Pancreas (tissue), 10 donors: ENCODE measurements at regions not wholly inside any gene's neighbourhood (a gene's known extent, or its start where the extent isn't known, plus 50 kb on each side); places are given as distances from the start of the nearest gene placed in this dataset.

Source experiments
- ATAC-seq, 4 donors: fragments of 200-7000 bp; cut with Tn5 transposase; one replicate each; pipeline versions ENCODE4 v1.8.0 to v1.9.1; 2020; ENCODE audit warnings: mild to moderate bottlenecking in 4 of 4, moderate library complexity in 4 of 4
- DNase-seq, 6 donors: peaks; one replicate each; pipeline ENCODE4 v3.0.0-alpha.2; 2020
- FAIRE-seq: peaks from 2 replicates; lab custom pipeline; 2012; peaks lifted over from hg19 to GRCh38; lab: Jason Lieb, UNC
- H3K27ac ChIP-seq, 4 donors: fragments of 200-600 bp; sonication (generic); 1 replicate in 3 of 4; 2 replicates in 1 of 4; pipeline versions ENCODE4 v1.5.0 to v1.8.0; 2020
- H3K27me3 ChIP-seq, 4 donors: fragments of 200-600 bp; one replicate each; pipeline ENCODE4 v1.8.0; 2021
- H3K36me3 ChIP-seq, 3 donors: fragments of 200-600 bp; sonication (generic) in 1 of 3; one replicate each; pipeline versions ENCODE4 v1.5.0 to v1.8.0; 2020 to 2021
- H3K4me1 ChIP-seq, 3 donors: fragments of 200-600 bp; one replicate each; pipeline ENCODE4 v1.8.0; 2021
- H3K4me3 ChIP-seq, 4 donors: fragments of 200-600 bp; sonication (generic) in 2 of 4; one replicate each; pipeline versions ENCODE4 v1.5.0 to v1.8.0; 2020 to 2021
- H3K9me3 ChIP-seq, 4 donors: fragments of 200-600 bp; one replicate each; pipeline ENCODE4 v1.8.0; 2021
- WGBS, 2 donors: extraction: QIAGEN DNeasy Blood & Tissue Kit; methylation state at CpG; one replicate each; pipeline ENCODE4 v1.1.7; 2013; 5-methylcytosine and 5-hydroxymethylcytosine counted together
- intact Hi-C, 3 donors: fragments of 100-400 bp; cut with DNase I; formaldehyde crosslinking; loops; one replicate each; pipeline versions ENCODE4 v1.11.1 to v1.14.2; 2022
- TF ChIP-seq, protein P1 (sequence below), 4 donors: fragments of 200-600 bp; sonication (generic) in 3 of 4; IDR thresholded peaks; one replicate each; pipeline versions ENCODE4 v1.5.0 to v1.8.0; 2021; ENCODE audit warnings: antibody characterized with exemption in 4 of 4
- donor health status: healthy with polysubstance abuse.
- donor health status: DM: no; HTN: no; CAD: no; lungs with moderate emphysema.
- donor health status: DM: no; HTN: no; CAD: no.
- donor health status: control.
- donor health status: control.
- donor health status: Bipolar disorder and iron deficiency.
- donor health status: DM: yes; HTN: yes; CAD: no.
- donor health status: DM: no; HTN: no; CAD: no.
- donor health status: DM: no; HTN: no; CAD: no.
- donor health status: DM: yes; HTN: yes; CAD: no.

GRCh38 chr12:87310126-87310525 lies 719.1 kb downstream of the C12orf50 start:
- FAIRE-seq (no peak), DNase-seq (no peak), ATAC-seq (no peak)
- WGBS, 2 donors, result 88 to 93% methylated on average over 1 of the region's 1 CpG
- TF ChIP-seq, protein P1, sequence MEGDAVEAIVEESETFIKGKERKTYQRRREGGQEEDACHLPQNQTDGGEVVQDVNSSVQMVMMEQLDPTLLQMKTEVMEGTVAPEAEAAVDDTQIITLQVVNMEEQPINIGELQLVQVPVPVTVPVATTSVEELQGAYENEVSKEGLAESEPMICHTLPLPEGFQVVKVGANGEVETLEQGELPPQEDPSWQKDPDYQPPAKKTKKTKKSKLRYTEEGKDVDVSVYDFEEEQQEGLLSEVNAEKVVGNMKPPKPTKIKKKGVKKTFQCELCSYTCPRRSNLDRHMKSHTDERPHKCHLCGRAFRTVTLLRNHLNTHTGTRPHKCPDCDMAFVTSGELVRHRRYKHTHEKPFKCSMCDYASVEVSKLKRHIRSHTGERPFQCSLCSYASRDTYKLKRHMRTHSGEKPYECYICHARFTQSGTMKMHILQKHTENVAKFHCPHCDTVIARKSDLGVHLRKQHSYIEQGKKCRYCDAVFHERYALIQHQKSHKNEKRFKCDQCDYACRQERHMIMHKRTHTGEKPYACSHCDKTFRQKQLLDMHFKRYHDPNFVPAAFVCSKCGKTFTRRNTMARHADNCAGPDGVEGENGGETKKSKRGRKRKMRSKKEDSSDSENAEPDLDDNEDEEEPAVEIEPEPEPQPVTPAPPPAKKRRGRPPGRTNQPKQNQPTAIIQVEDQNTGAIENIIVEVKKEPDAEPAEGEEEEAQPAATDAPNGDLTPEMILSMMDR (IDR thresholded peaks at IDR 0.05), result no peak
- no peaks in the 10 kb centered on the region for H3K9me3 ChIP-seq
- no peaks in the 10 kb centered on the region for H3K36me3 ChIP-seq
- no peaks in the 10 kb centered on the region for H3K4me1 ChIP-seq
- H3K27ac ChIP-seq, result no peak overlapping the region
- no peak overlapping the region for H3K4me3 ChIP-seq
- intact Hi-C loops, result no loop called here
- H3K27me3 ChIP-seq, result no peaks in the 10 kb centered on the region

DNA sequence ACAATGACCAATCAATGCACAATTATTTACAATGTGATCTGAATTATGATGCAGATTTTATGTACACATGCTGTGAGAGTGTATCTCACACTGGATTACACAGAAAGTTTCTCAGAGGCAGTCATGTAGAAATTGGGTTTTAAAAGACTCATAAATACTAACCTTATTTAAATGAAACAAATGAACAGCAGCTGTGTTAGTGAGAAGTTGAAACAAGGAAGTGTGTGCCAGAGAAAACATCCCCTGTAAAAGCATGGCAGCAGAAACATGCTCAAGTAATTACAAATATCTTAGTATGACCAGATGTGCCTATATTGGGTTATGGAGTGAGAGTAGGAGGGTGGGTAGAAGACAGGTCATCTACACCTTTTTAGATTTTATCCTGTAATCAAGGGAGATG lies 723.7 kb downstream of the C12orf50 start:
- no peak for DNase-seq
- no peak overlapping the region for H3K4me3 ChIP-seq
- intact Hi-C loops, result no loop called here

DNA sequence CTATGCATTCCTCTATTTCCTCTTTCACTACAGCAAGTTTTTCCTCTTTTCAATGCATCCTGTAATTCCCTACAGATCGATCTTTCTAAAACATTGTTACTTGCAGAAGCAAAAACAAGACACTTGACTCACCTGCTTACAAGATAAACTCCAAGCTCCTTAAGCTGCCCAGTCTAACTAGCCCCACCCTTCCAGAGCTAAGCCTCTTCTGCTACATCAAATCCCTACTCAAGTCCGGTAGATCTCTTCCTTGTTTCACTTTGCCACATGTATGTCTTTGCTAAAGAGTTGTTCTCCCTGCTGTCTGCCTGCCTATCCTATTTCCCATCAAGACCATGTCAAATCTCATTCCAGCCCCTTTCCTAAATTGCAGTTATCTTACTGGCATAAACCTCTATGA lies 724.8 kb downstream of the C12orf50 start:
- Histone ChIP-seq H3K4me1 (no peaks in the 10 kb centered on the region), H3K27ac (no peak overlapping the region), H3K36me3 (no peaks in the 10 kb centered on the region), H3K4me3 (no peak overlapping the region), H3K27me3 (no peaks in the 10 kb centered on the region), H3K9me3 (no peaks in the 10 kb centered on the region)
- ATAC-seq (no peak), DNase-seq (no peak), FAIRE-seq (no peak)
- TF ChIP-seq, protein P1 (IDR thresholded peaks at IDR 0.05), result no peak
- intact Hi-C loops, result no loop called here
- 74 to 88% methylated on average over 2 of the region's 2 CpGs for WGBS, 2 donors

More for the DNA sequence above, 723.7 kb downstream of the C12orf50 start:
- ATAC-seq (no peak), FAIRE-seq (no peak)
- no peaks in the 10 kb centered on the region for H3K4me1 ChIP-seq
- no peaks in the 10 kb centered on the region for H3K9me3 ChIP-seq
- no peak overlapping the region for H3K27ac ChIP-seq
- TF ChIP-seq, protein P1 (IDR thresholded peaks at IDR 0.05), result no peak
- no peaks in the 10 kb centered on the region for H3K36me3 ChIP-seq
- H3K27me3 ChIP-seq, result no peaks in the 10 kb centered on the region

GRCh38 chr12:87303396-87304012 lies 725.7 kb downstream of the C12orf50 start:
- DNase-seq, result no peak
- Histone ChIP-seq H3K4me3 (no peak overlapping the region), H3K4me1 (no peaks in the 10 kb centered on the region), H3K27me3 (no peaks in the 10 kb centered on the region), H3K27ac (no peak overlapping the region), H3K9me3 (no peaks in the 10 kb centered on the region), H3K36me3 (no peaks in the 10 kb centered on the region)
- 82 to 83% methylated on average over 1 of the region's 1 CpG for WGBS, 2 donors
- intact Hi-C loops, result no loop called here
- ATAC-seq, result no peak
- TF ChIP-seq, protein P1 (IDR thresholded peaks at IDR 0.05), result no peak
- FAIRE-seq, result no peak

- no peaks in the 10 kb centered on the region for H3K9me3 ChIP-seq
- intact Hi-C loops, result no loop called here
- no peak overlapping the region for H3K27ac ChIP-seq
- WGBS, 2 donors, result 86% methylated on average over 5 of the region's 5 CpGs
- no peak for FAIRE-seq
- H3K36me3 ChIP-seq, result no peaks in the 10 kb centered on the region
- no peak for ATAC-seq
- TF ChIP-seq, protein P1 (IDR thresholded peaks at IDR 0.05), result no peak
- H3K4me3 ChIP-seq, result no peak overlapping the region
- no peak for DNase-seq
- H3K27me3 ChIP-seq, result no peaks in the 10 kb centered on the region
- H3K4me1 ChIP-seq, result no peaks in the 10 kb centered on the region
These were observed 727.0 kb downstream of the C12orf50 start for GRCh38 chr12:87302126-87302745.
